Nephron (organoid): ENCODE measurements at regions not wholly inside any gene's neighbourhood (a gene's known extent, or its start where the extent isn't known, plus 50 kb on each side); places are given as distances from the start of the nearest gene placed in this dataset.

Source experiments
- H3K27ac Mint-ChIP-seq, 3 experiments: 2 replicates each; pipeline ENCODE4 v1.8.0; 2020; ENCODE audit warnings: mixed read lengths in 3 of 3, mild to moderate bottlenecking in 2 of 3, moderate library complexity in 1 of 3
- H3K27me3 Mint-ChIP-seq: 2 replicates; pipeline ENCODE4 v1.8.0; 2021; ENCODE audit warnings: low read depth, mild to moderate bottlenecking, moderate library complexity, mixed read lengths
- H3K36me3 Mint-ChIP-seq: 2 replicates; pipeline ENCODE4 v1.8.0; 2020; ENCODE audit warnings: low read depth, mixed read lengths
- H3K4me1 Mint-ChIP-seq: 2 replicates; pipeline ENCODE4 v1.8.0; 2020; ENCODE audit warnings: mixed read lengths
- H3K4me3 Mint-ChIP-seq, 3 experiments: 2 replicates each; pipeline ENCODE4 v1.8.0; 2020; ENCODE audit warnings: mild to moderate bottlenecking in 3 of 3, mixed read lengths in 3 of 3, moderate library complexity in 2 of 3
- H3K9me3 Mint-ChIP-seq: 2 replicates; pipeline ENCODE4 v1.8.0; 2020; ENCODE audit warnings: mixed read lengths
- TF ChIP-seq, protein P1 (sequence below), 3 experiments: fragments of 200-600 bp; sonication (generic); IDR thresholded peaks; one replicate each; pipeline ENCODE4 v1.5.0; 2021; ENCODE audit warnings: antibody characterized with exemption in 3 of 3; ENCODE audit not compliant: unreplicated experiment in 3 of 3

DNA sequence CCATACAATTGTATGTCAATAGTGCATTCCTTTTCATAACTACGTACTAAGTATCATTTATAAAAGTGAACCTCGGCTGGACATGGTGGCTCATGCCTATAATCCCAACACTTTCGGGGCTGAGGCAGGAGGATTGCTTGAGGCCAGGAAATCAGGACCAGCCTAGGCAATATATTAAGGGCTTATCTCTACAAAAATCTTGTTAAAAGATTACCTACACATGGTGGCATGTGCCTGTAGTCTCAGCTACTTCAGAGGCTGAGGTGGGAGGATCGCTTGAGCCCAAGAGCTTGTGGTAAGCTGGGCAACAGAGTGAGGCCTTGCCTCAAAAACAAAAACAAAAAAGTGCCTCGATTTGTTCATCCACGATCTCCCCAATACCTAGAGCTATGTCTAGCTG, 449.7 kb upstream of the SULF2 start:
- Mint-ChIP-seq H3K27me3 (peaks cover 27% of the 10 kb centered on the region), H3K27ac (peak overlapping the region in 1 of 3 experiments; percentile 4), H3K9me3 (peaks cover 14% of the 10 kb centered on the region), H3K4me1 (peaks cover 39% of the 10 kb centered on the region), H3K4me3 (no peak overlapping the region), H3K36me3 (no peaks in the 10 kb centered on the region)
- TF ChIP-seq, protein P1, sequence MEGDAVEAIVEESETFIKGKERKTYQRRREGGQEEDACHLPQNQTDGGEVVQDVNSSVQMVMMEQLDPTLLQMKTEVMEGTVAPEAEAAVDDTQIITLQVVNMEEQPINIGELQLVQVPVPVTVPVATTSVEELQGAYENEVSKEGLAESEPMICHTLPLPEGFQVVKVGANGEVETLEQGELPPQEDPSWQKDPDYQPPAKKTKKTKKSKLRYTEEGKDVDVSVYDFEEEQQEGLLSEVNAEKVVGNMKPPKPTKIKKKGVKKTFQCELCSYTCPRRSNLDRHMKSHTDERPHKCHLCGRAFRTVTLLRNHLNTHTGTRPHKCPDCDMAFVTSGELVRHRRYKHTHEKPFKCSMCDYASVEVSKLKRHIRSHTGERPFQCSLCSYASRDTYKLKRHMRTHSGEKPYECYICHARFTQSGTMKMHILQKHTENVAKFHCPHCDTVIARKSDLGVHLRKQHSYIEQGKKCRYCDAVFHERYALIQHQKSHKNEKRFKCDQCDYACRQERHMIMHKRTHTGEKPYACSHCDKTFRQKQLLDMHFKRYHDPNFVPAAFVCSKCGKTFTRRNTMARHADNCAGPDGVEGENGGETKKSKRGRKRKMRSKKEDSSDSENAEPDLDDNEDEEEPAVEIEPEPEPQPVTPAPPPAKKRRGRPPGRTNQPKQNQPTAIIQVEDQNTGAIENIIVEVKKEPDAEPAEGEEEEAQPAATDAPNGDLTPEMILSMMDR (IDR thresholded peaks at IDR 0.05; ENCODE audit: unreplicated experiment in 3 of 3) = no peak

DNA sequence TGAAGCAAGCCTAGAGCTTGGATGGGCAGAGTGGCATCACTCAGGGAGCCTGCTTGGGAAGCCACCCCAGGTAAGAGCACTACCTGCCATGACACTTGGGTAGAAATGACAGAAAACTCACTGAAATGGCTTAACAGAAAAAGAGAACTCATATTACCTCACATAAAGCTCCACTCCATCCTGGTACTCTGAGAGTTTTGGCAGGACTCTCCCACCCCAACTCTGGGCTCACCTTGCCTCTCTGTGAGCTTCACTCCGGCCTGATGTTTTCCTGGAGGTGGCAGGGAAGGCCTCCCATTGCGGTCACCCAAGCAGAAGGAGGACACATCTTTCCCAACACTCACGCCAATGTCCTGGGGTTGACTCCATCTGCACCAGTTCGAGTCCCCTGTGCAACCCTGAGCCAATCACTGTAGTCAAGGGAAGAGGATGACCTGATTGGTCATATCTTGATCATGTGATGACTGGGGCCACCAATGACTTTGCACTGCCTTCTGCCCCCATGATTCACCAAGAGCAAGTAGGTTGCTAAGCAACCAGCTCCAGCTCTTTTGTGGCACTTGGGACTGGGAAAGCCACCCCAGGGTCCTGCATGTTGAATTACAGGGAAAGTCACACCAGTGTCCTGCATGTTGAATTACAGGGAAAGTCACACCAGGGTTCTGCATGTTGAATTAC, 446.1 kb upstream of the SULF2 start:
- TF ChIP-seq, protein P1 (IDR thresholded peaks at IDR 0.05; ENCODE audit: unreplicated experiment in 3 of 3) = no peak
- Mint-ChIP-seq H3K27me3 (peaks cover 20% of the 10 kb centered on the region), H3K4me1 (peaks cover 22% of the 10 kb centered on the region), H3K4me3 (no peak overlapping the region), H3K9me3 (peaks cover 17% of the 10 kb centered on the region), H3K36me3 (no peaks in the 10 kb centered on the region), H3K27ac (no peak overlapping the region)

DNA sequence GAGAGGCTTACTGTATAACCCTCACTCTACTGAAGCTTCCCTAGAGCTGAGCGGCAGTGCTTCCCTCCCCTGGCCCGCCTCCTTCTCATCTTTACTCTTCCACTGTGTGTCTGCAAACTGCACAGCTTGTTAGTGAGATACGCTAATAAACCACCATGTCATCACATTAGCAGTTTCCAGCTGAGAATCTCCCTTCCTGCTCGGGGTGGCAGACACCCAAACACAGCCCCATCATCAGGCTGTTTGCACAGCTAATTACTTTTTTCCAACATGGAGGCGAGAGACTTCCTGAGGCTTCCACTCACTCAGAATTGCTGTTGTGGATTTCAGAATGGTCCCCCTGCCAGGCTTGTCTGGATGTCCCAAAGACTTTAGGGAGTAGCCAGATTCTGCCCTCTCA, 444.9 kb upstream of the SULF2 start:
- H3K4me3 Mint-ChIP-seq = no peak overlapping the region
- no peaks in the 10 kb centered on the region for H3K36me3 Mint-ChIP-seq
- H3K9me3 Mint-ChIP-seq = peaks cover 17% of the 10 kb centered on the region

DNA sequence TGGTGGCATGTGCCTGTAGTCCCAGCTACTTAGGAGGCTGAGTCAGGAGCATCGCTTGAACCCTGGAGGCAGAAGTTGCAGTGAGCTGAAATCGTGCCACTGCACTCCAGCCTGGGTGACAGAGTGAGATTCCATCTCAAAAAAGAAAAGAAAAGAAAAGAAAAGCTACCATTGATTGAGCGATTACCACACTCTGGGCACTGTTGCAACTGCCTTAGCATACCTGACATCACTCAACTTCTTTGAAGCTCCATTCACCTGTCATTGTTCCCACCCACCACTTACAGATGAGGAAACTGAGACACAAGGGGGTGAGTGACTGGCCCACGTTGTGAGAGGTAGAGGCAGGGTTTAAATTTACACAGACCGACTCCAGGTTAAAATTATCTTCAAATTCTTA, 442.1 kb upstream of the SULF2 start:
- TF ChIP-seq, protein P1 (IDR thresholded peaks at IDR 0.05; ENCODE audit: unreplicated experiment in 3 of 3) = no peak
- H3K4me3 Mint-ChIP-seq = no peak overlapping the region
- peaks cover 28% of the 10 kb centered on the region for H3K4me1 Mint-ChIP-seq
- H3K36me3 Mint-ChIP-seq = no peaks in the 10 kb centered on the region
- peaks cover 13% of the 10 kb centered on the region for H3K9me3 Mint-ChIP-seq
- H3K27me3 Mint-ChIP-seq = peaks cover 40% of the 10 kb centered on the region
- no peak overlapping the region for H3K27ac Mint-ChIP-seq

More for the DNA sequence above, 444.9 kb upstream of the SULF2 start:
- Mint-ChIP-seq H3K27ac (peak overlapping the region in 1 of 3 experiments; percentile 83), H3K27me3 (peaks cover 24% of the 10 kb centered on the region), H3K4me1 (peaks cover 17% of the 10 kb centered on the region)
- TF ChIP-seq, protein P1 (IDR thresholded peaks at IDR 0.05; ENCODE audit: unreplicated experiment in 3 of 3) = no peak

DNA sequence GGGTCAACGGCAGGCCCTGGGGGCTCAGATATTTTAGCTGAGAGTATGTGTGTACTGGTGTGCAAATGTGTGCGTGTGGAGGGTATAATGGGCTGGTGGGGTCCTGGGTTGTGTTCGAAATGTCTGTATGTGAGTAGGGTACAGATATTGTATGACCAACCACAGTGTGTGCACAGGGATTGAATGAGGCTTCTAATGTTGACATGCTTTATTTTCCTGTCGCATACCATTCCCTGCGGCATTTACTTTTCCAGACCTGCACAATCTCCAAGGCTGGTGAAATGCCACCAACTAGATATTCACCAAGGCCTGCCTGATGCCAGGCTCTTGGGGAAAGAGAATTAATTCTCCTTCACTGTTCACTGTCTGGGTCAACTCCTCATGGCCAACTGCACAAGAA, 441.4 kb upstream of the SULF2 start:
- Mint-ChIP-seq H3K4me1 (peaks cover 28% of the 10 kb centered on the region), H3K27ac (peak overlapping the region in 1 of 3 experiments; percentile 28), H3K9me3 (peaks cover 11% of the 10 kb centered on the region), H3K36me3 (no peaks in the 10 kb centered on the region), H3K27me3 (peaks cover 41% of the 10 kb centered on the region), H3K4me3 (no peak overlapping the region)
- TF ChIP-seq, protein P1 (IDR thresholded peaks at IDR 0.05; ENCODE audit: unreplicated experiment in 3 of 3) = no peak

DNA sequence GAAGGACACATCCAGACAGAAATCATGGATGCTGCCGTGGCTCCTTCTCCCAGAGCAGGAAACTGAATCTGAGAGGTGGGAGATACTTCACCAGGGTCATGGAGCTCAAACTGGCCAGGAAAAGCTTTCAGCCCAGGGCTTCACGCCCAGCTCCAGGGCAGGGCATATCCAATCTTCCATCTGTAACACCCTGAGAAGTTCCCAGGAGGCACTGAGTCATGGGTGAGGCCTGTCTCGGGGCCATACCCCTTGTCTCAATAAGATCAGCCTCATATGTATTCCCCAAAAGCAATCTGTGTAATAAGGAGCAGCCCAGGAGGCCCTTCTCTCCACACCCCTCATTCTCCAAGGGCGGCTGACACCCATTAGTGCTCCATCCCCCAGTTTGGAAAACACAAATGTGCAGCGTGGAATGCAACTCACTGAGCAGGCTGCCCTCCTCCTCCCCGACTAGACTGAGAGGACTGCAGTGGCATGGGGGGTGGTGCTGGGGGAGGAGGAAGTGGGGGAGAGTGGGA, 439.3 kb upstream of the SULF2 start:
- H3K36me3 Mint-ChIP-seq = no peaks in the 10 kb centered on the region
- H3K9me3 Mint-ChIP-seq = no peaks in the 10 kb centered on the region
- peak overlapping the region in 1 of 3 experiments; percentile 17 for H3K27ac Mint-ChIP-seq
- TF ChIP-seq, protein P1 (IDR thresholded peaks at IDR 0.05; ENCODE audit: unreplicated experiment in 3 of 3) = no peak
- H3K27me3 Mint-ChIP-seq = peaks cover 51% of the 10 kb centered on the region
- peaks cover 20% of the 10 kb centered on the region for H3K4me1 Mint-ChIP-seq
- no peak overlapping the region for H3K4me3 Mint-ChIP-seq
